ENCODE measurements at regions not wholly inside any gene's neighbourhood (a gene's known extent, or its start where the extent isn't known, plus 50 kb on each side); places are given as distances from the start of the nearest gene placed in this dataset.

- DNase-seq (ENCODE audit: low spot score): no peak
These were observed 165.6 kb upstream of the OGFRL1 start for GRCh38 chr6:71123051-71123450.

DNA sequence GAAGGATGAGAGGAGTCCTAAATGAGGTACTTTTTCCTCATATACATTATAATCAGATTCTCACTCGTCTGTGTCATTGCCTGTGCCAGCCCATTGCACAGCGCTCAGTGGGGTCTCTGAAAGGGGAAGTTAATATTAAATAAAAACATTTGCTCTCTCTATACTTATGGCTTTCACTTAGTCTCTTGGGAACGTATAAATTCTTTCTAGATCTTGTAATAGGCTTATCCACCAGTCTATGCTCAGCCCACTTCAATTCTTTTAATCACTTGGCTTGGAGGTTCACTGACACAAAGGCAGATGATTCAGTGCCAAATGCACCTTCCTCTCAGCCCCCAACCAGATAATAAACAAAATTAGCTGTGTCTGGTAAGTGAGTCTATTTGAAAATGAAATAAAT is 164.3 kb upstream of the OGFRL1 start:
- no peak for DNase-seq (ENCODE audit: low spot score)

DNA sequence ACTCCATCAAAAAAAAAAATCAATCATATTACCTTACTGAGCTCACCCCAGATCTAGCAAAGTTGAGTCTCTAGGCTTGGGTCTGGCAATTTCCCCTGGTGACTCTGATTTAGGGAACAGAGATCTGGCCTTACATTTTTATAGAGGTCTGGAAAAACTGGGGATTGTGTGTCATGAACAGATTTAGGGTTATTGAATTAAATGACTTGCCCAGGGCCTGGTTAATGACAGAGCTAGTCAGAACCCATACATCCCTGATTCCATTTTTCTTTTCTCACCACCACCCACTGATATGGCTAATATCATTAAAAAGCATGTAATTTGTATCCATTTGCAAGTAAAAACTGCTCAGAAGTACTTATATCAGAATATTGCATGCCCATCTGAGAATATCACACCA is 163.4 kb upstream of the OGFRL1 start:
- DNase-seq (ENCODE audit: low spot score): no peak

- no peak for DNase-seq (ENCODE audit: low spot score)
These were observed 162.1 kb upstream of the OGFRL1 start for GRCh38 chr6:71126506-71126905.

DNA sequence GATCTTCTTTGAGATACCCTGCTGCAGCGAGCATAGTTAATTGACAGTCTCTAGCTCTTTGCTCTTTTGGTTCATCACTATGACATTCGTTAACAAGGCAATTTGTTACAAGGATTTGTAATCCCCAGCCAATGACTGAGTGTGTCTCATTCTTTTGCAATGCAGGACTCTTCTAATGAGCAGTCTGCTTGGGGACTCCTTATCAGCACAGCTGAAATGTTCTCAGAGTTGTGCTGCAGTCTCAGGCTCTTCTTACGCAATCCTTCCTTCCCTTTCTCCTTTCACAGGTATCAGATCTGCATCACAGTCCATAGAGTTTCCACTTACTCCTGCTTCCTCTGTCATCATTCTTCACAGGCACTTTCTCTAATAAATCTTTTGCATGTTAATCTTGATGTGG is 161.2 kb upstream of the OGFRL1 start:
- no peak for DNase-seq (ENCODE audit: low spot score)

DNA sequence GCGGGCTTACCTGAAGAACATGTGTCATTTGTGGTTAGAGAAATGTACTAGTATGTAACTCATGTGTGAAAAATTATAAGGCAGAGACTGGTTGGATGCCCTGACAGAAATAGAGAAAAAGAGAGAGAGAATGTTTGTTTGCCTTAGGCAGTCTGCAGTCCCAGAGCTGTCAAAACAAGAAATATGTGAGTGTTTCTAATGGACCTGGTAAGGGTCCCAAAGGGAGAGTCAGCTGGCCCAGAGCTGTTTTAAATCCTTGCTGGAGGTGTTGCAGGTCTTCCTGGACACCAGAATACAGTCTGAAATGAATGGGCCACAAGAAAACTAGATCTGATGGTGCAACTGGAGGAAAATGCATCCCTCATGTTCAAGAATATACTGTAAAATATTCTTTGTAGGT is 158.3 kb upstream of the OGFRL1 start:
- no peak for DNase-seq (ENCODE audit: low spot score)

DNA sequence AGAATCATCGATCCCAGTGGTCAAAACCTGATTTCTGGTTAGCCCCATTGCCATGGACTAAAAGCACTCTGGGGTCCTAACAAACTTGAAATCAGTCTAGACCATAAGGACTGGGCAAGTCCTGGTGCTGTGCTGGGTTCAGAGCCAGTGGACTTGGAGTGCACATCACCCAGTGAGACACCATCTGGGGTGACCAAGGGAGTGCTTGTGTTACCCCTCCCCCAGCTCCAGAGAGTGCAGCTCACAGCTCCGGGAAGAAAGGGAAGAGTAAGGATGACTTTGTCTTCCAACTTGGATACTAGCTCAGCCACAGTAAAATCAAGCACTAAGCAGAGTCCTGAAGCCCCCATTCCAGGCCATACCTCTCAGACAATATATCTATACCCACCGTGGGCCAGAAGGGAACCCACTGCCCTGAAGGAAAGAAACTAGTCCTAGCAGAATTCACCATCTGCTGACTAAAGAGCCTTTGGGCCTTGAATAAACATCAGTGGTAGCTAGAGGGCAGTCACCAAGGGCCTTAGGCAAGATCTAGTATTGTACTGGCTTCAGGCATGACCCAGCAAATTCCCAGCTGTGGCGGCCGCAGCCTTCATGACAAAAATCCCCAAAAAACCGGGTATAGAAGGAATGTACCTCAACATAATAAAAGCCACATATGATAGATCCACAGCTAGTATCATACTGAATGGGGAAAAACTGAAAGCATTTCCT is 153.5 kb upstream of the OGFRL1 start:
- DNase-seq (ENCODE audit: low spot score): no peak

DNA sequence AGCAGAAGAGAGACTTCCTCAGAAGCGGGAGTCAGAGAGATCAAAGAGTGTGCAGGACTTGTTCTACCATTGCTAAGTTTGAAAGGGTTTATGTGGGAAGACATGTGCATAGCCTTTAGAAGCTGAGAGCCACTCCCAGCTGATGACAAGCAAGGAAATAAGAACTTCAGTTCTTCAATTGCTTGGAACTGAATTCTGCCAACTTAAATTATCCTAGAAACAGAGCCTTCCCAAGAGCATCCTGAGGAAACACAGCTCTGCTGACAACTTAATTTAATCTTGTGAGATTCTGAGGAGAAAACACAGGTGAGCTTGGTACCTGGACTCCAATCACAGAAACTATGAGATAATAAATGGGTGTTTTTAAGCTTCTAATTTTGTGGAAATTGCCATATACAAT is 150.6 kb upstream of the OGFRL1 start:
- no peak for DNase-seq (ENCODE audit: low spot score)

GRCh38 chr6:71138376-71138775 is 150.2 kb upstream of the OGFRL1 start:
- DNase-seq (ENCODE audit: low spot score): no peak

- no peak for DNase-seq (ENCODE audit: low spot score)
These were observed 149.4 kb upstream of the OGFRL1 start for GRCh38 chr6:71139249-71139648.

GRCh38 chr6:71153755-71154325 is 134.8 kb upstream of the OGFRL1 start:
- no peak for DNase-seq (ENCODE audit: low spot score)

- DNase-seq (ENCODE audit: low spot score): no peak
These were observed 131.3 kb upstream of the OGFRL1 start for GRCh38 chr6:71157345-71157744.

DNA sequence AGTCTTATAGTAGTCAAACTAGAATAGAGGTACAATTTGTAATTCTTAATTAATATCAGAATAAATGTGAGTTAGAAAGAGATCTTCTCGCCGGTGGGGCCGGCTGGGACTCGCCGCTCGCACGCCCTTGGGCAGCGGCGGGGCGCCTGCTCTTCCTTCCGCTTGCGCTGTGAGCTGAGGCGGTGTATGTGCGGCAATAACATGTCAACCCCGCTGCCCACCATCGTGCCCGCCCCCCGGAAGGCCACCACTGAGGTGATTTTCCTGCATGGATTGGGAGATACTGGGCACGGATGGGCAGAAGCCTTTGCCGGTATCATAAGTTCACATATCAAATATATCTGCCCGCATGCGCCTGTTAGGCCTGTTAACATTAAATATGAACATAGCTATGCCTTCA is 123.7 kb upstream of the OGFRL1 start:
- DNase-seq (ENCODE audit: low spot score): no peak

- DNase-seq (ENCODE audit: low spot score): no peak
These were observed 120.3 kb upstream of the OGFRL1 start for GRCh38 chr6:71168233-71168765.

DNA sequence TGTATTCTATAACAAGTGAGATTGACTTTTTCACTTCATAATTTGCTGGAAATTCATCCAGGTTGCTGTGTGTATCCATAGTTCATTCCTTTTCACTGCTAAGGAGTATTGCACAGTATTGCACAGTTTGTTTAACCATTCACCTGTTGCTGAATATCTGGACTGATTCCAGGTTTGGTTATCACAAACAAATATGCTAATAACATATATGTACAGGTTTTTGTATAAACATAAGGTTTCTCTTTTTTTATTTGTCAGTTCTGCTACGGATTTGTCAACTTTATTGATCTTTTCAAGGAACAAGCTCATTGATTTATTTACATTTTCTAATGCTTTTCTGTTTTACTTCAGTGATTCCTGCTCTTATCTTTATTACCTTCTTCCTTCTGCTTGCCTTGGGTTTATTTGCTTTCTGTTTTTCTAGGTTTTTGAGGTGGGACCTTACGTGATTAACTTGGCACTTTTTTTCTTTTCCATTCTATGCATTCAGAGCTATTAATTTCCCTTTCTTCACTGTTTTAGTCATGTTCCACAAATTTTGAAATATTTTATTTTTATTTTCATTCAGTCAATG is 117.0 kb upstream of the OGFRL1 start:
- peak; percentile 4 for DNase-seq (ENCODE audit: low spot score)

GRCh38 chr6:71179249-71179885 is 109.2 kb upstream of the OGFRL1 start:
- DNase-seq (ENCODE audit: low spot score): no peak

DNA sequence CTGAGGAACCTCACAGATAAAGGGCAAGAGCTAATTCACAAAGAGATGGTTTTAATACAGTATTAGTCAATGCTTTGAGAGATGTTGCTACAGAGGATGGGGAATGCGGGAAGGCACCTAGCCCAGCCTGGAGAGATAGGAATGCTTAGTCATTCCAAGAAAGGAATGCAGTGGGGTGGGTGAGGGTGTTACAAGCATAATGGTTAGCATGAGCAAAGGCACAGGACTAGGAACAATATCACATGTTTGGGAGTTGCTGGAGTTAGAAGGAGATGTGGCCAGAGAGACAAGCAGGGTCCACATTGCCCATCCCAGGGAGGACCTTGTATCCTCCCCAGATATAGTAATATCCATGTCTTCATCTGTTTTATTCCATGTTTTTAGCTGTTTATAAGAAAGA is 107.0 kb upstream of the OGFRL1 start:
- DNase-seq (ENCODE audit: low spot score): peak; percentile 42

DNA sequence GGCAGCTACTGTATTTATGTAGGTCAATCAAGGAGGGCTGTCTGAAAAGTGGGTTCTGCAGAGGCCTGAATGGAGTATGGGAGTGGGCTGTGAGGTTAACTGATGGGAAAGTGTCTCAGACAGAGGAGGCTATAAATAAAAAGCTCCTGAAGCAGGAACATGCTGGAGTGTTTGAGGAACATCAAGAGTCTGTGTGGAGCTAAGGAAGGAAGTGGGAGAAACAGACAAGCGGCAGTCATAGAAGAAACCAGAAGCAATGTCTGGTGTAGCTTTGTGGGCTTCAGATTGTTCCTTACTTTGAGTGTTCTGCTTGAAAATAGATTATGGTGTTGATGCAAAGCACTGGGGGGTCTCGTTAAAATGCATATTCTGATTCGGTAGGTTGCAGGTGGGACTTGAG is 101.5 kb upstream of the OGFRL1 start:
- DNase-seq (ENCODE audit: low spot score): no peak

- peak; percentile 15 for DNase-seq (ENCODE audit: low spot score)
These were observed 97.8 kb upstream of the OGFRL1 start for GRCh38 chr6:71190809-71191208.

DNA sequence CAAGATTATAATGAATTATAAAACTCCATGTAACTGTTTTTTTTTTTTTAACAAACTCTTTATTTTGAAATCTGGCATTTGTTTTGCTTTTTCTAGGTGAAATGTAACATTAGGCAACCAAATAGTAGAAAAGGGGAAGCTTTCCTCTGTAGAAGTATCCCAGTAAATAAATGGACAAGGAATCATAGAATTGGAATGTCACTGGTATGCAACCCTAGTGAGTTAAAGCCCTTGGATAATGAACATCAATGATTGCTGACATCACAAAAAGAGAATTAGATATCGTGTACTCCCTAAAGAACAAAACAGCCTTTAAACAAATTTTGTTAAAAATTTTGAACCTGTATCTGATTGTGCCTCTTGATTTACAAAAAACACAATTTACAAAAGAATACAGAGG is 93.9 kb upstream of the OGFRL1 start:
- no peak for DNase-seq (ENCODE audit: low spot score)

- DNase-seq (ENCODE audit: low spot score): no peak
These were observed 91.3 kb upstream of the OGFRL1 start for GRCh38 chr6:71197267-71197666.

DNA sequence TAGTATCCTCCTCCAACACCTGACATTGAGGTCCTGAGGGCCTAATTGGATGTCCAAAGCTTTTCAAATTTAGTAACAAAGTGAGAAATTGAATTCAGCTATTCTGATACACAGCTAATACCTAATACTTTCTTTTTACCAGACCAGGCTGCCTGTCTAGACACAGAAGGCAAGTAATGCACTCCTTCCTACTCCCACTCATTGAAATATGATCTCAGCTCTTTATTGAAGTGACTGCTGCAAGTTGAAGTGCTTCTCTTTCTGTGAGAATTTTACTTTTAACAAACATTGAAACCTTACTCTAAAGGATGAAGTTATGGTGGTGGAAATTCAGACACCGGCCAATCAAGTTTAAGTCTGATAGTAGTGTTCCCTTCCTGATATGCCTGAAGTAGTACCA is 90.8 kb upstream of the OGFRL1 start:
- no peak for DNase-seq (ENCODE audit: low spot score)

GRCh38 chr6:71198908-71199307 is 89.7 kb upstream of the OGFRL1 start:
- no peak for DNase-seq (ENCODE audit: low spot score)

Measured in HT-29 (cell line).